Myocyte (in vitro differentiated cells): ENCODE measurements at regions not wholly inside any gene's neighbourhood (a gene's known extent, or its start where the extent isn't known, plus 50 kb on each side); places are given as distances from the start of the nearest gene placed in this dataset.
"Not testable (repeated sequence)": the region's sequence is repeated elsewhere in the genome, so short reads cannot be mapped to it uniquely, and the experiment has no call there.

Experiments
- DNase-seq: peaks from one replicate; pipeline ENCODE4 v3.0.0-alpha.2; 2012; ENCODE audit warnings: low read depth

DNA sequence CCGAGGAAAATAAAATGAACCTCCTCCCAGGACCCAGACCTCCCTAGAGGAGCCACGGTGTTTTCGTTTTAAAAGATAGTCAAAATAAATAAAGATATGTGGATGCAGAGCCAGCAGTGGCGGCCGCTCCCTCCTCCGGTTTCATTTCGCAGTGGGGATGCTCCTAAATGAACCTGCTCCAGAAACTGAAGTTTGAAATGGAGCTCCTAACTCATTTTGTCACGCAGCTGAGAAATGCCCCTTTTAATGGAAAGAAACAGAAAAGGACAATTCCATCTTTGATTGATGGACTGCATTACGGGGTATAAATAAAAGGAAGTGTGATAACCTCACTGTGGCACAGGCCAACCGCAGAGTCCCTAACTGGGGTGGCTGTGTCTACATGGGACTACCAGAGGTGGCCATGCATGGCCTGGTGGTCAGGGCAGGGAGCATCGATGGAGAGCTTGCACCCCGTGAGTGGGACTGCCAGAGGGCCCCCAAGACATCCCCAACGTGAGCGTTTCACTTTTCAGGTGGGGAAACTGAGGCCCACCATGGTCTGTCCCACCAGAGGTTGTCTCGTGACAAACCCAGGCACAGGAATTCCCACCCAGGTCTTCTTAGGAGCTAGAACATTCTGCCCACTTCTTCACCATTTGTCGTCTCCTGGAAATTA, 426.6 kb downstream of the BRD1 start:
- no peak for DNase-seq

DNA sequence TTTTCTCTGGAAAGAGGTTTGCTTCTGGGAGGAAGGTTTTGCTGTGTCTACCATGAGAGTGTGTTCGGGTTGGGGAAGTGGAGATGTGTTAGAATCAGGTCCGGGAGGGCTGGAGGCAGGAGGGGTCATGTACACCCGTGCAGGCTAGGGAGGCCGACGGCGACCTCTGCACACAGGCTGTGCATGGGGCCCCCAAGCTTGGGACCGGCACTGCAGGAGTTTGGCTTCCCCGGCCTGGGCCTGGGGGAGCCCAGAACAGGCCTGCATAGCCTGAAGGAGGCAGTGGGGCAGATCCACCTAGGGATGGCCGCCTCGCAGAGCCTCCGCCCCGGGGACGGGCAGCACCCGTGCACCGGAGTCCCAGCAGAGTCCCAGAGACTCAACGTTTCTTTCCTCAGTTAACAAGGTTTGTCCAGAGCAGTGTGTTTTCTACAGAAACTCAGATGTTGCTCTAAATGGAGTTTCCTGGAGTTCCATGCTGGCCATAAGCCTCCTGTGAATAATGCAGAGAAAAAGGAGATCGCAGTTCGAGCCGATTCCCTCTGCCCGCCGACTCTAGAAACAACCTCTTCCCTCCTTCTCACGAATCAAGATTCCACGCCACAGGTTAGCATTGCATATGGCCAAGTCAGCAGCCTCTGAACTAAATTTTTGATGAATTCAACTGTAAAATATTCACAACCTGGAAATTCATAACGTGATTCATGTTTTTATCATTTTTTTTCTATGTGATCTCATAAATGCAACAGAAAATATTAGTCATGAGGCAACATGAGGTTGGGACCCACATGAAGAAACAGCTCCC, 427.3 kb downstream of the BRD1 start:
- DNase-seq, result no peak

DNA sequence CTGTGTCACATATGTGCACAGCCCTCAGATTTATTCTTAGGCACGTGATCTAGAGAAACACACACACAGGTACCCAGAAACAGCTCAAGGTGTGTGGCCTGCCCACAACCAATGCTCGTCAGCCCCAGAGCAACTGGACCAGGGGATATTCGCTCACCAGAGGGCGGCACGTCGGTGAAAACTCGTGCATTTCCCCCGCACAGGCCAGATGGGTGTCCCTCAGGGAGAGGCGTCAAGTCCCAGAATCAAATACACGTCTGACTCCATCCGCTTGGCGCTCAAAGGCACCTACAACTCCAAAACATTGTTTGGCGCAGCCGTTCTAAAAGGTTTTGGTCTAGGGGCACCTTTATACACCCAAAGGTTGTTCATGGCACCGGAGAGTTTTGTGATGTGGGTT, 429.0 kb downstream of the BRD1 start:
- no peak for DNase-seq

DNA sequence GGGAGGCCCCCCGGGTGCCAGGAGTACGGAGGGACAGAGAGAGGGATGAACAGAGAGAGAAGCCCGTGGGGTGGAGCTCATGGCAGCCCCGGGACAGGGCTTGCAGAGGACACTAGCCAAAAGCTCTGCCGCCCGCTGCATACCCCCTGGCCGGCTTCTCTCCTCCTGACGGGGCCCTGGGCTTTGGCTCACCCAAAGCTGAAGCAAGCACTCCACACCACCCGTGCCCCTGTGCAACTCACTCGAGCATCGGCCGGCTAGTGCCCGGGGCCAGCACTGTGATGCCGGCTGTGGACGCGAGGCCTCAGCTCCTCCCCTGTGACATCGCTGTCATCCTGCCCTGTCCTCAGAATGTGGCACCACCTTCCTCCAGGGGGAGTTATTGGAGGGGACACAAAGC, 429.6 kb downstream of the BRD1 start:
- DNase-seq, result no peak

DNA sequence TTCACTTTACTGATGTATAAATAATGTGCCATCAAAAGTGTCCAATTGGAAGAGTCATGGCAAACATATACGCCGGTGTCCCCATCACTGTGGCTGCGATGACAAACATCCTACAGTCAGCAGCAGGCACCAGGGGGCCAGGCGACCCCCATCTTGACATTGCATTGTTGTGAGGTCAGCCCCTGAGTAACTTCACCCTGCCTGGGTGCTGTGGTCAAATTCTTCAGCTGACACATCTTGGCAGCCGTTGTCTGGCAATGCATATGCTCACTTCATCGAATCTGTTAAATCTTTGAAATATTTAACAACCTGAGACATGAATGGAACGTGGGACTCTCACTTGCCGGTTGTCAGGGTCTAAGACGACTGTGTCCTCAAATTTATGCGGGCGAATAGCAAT, 430.9 kb downstream of the BRD1 start:
- DNase-seq, result no peak

DNA sequence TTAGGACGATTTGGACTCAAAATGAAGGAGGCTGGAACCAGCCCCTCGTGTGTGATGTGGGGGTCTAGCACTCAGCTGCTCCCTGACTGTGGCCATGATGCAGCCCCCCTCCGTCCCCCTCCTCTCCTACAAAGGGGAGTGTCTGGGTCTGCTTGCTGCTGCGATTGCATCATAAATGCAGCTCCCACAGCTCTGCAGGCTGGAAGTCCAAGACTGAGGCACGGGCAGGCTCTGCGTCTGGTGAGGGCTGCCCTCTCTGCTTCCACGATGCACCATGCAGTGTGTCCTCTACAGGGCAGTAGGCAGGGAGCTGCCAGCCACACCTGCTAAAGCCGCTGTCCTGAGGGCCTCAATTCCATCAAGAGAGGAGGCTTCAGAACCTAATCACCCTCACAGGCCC, 432.1 kb downstream of the BRD1 start:
- no peak for DNase-seq

DNA sequence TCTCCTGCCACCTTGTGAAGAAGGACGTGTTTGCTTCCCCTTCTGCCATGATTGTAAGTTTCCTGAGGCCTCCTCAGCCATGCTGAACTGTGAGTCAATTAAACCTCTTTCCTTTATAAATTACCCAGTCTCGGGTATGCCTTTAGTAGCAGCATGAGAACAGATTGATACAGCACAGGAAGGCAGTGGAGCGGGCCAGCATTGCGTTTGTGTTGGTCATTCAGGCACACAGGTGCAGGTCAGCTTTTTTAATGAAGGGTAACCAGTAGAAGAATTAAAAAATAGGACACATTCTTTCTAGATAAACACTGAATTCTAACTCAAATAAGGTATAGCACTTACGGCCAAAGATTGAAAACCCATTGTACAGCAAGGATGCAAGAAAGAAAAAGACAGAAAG, 432.6 kb downstream of the BRD1 start:
- not testable (repeated sequence) for DNase-seq

DNA sequence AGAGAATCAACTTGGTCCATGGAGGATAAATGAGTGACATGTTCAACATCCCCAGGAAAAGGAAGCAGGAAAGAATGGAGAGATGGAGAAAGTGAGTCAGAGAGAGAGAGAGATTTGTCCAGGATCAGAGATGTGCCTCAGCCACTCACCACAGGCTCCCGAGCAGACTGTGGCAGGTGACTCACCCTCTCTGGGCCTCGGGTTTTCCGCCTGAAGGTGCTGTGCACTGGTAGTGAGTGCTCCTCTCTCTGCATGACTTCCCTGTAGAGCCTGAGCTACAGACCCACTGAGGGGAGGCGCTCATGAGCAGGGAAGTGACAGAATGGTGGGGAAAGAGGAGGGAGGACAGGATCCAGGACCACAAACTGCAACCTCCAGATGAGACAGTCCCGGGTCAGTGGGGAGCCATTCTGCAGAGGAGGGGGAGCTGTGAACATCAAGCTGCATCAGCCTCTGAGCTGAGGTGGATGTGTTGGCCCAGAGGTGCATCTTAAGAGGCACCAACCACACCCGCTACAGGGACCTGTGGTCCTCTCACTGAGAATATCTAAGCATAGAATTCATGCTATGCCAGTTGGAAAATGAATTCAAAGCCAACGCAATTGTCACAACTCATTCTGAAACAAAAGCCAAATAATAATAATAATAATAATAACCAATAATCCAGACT, 433.4 kb downstream of the BRD1 start:
- DNase-seq, result no peak

DNA sequence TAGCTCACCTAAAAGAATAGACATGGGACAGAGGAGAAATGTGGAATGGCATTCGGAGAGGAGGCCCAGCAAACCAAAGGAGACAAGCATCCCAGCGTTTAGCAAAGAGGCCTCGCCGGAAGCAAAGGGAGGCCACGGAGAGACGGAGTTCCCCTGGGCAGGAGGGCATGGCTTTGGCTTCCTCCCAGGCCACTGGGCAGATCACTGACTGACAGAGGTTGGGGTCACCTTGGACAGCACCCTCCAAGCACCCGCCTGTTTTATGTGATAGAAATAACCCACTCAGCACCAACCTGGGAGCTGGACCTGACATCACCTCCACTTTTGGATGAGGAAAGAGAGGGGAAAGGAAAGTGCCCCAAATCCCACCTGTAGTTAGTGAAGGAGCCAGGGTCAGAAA, 434.1 kb downstream of the BRD1 start:
- no peak for DNase-seq

DNA sequence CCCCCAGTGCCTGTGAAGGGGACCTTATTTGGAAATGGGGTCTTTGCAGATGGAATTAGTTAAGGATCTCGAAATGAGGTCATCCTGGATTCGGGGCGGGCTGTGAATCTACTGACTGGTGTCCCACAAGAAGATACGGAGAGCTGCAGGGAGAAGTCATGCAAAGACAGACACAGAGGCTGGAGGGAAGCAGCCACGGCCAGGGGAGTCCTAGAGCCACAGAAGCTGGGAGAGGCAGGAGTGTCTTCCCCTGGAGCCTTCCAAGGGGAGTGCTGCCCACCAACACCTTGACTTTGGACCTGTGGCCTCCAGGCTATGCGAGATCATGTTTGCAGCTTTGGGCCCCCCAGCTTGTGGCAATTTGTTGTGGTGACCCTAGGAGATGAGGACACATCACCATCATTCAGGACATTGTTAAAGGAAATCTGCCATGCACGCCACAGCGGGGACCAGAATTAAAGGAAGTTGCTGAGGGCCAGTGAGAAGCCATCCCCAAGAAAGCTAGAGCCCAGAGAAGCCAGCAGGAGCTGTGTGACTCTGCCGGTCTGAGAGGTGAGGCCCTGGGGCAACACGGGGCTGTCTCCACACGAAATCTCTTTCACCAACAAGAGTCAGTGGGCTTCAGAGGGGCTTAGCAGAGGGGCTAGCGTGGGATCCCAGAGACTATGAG, 434.7 kb downstream of the BRD1 start:
- no peak for DNase-seq

DNA sequence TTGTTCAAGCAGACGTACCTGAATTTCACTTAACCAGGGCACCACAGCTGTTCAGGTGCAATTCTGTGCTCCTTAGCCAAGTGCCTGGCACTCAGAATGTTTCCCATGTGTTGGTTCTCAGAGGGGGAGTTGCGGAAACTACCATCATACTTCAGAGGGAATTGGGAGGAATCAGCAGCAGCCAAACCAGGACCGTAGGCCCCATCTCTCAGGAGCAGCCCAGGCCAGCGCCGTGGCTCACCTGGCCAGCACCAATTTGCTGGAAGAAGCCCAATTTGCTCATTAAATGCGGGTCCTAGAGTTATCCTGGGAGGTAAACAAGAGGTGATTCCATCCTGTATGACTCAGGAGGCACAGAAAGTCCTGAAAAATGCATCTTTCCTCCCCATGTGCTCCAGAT, 435.4 kb downstream of the BRD1 start:
- no peak for DNase-seq

DNA sequence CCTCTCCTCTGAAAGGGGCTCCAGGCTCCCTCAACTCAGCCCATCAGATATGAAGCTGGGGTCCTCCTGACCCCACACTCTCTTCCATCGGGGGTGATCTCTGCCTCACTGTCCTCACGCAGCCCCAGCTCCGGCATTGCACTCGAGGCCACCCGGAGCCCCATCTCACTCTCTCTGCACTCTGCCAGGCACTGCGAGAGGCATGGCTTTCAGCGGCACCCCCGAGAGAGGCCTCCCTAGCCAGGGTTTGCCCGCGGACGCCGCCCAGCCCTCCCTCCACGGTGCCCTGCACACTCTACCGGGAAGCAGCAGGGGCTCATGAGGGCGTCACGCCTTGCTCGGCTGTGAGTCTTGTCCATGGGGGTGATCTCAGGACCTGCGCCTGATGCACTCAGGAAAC, 436.2 kb downstream of the BRD1 start:
- DNase-seq, result no peak

DNA sequence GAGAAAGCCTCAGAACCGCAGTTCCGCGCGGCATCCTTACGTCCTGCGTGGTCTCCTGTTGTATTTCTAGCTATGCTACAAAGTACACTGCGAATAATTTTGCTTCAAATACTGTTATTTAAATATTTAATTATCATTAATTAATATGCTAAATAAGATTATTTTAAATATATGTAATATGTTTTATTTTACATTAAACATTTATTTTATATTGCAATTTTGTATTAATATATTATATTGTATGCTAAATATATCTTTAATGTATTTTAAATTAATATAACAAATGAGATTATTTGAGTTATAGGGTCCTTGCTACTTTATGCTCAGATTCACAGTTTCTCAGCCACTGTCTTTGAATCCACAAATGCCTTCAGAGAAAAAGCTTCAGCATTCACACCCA, 436.7 kb downstream of the BRD1 start:
- DNase-seq, result no peak

DNA sequence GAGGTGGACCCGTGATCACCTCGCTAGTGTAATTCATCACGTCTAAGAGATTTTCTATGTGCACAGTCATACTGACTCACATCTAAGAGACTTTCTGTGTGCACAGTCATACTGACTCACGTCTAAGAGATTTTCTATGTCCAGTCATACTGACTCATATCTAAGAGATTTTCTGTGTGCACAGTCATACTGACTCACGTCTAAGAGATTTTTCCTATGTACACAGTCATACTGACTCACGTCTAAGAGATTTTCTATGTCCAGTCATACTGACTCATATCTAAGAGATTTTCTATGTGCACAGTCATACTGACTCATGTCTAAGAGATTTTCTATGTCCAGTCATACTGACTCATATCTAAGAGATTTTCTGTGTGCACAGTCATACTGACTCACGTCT, 443.8 kb downstream of the BRD1 start:
- DNase-seq, result not testable (repeated sequence)

DNA sequence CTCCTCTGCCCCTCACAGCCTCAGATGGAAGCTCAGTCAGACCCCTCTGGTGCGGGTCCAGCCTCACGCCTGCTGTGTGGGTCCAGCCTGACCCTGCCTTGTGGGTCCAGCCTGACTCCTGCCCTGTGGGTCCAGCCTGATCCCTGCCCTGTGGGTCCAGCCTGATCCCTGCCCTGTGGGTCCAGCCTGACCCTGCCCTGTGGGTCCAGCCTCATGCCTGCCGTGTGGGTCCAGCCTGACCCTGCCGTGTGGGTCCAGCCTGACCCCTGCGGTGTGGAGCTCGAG, 445.3 kb downstream of the BRD1 start:
- no peak for DNase-seq

DNA sequence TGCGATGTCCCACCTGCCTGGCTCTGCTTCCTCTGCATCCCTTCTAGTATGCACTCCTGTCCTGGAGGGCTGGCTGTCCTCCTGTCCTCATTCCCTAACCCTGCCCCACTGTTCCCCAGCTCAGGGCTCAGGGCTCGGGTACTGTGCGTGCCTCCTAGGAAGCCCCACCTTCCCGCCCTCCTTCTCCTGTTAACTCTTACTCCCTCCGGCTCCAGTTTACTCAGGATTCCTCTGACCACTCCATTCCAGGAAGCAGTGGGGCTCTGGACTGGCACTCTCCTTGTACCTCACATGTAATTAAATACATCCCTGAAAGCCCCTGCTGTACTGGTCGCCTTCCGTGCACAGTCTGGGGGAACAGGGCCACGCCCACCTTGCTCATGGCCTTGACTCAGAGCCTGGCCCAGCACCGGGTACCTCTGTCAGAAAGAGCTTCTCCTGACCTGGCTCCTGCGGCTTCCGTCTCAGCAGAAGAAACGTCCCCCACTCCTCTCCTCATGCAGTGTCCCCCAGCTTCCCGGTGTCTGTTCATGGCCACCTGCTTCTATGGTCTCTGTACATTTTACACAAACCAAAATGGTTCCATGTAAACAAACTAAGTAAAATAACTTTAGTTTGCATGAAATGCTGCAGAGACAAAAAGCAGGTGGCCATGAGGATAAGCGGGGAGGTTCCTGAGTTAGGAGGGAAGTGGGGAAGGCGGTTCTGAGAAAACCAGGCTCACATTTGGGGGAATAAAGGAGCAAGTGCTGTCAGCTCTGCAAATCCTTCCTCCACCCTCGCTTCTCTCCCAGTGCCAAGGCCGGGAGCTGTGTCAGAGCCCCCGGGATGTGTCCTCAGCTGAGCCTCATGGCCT, 445.9 kb downstream of the BRD1 start:
- DNase-seq, result no peak

DNA sequence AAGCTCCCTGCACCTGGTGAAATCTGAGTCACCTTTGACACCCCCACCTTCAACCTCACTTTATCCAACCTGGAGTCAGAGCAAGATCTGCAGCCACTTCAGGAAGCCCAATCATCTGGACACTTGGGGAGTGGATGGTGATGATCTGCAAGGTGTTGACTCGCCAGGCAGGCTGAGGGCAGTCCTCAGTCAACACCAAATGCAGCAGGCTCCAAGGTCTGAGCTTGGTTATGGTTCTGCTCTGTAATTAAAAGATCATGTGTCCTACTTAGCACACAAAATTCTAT, 446.9 kb downstream of the BRD1 start:
- no peak for DNase-seq

DNA sequence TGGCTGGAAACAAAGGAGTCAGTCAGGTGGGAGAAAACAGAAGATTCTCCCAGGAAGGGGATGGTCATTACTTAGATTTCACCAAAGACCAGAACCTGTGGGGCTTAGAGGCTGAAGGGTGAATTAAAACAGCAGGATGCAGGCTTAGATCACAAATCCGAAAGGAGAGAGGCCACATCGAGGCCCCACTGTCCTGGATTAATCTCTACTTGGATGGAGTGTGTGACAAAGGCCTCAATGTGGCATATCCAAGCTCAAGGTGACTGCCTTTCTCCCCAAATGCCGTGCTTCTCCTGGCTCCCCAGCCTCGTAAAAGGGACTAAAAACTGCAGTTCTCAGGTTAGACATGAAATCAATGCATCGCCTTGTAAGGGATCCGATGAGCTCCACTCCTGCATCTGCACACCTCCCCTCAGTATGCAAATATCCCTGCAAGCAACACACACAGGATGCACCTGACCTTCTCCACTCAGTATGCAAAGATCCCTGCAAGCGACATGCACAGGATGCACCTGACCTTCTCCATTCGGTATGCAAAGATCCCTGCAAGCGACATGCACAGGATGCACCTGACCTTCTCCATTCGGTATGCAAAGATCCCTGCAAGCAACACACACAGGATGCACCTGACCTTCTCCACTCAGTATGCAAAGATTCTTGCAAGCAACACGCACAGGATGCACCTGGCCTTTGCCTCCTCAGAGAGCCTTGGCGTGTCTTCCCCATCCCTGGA, 447.4 kb downstream of the BRD1 start:
- no peak for DNase-seq

DNA sequence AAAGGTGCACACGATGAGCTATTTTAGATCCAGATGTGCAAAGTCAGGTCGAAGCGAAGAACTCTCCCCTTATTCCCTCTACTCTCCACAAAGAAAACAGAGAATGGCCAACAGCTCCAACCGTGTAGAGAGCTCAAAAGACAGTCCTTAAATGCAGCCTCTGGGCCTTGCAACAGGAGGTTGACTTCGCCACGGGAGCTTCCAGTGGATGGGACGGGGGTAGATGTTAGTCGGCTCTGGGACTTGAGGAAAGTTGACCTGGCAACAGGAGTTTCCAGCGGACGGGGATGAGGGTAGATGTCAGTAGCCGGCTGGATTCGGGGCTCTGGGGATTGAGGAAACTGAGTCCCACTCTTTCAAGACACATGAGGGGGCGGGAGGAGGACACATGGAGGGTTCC, 450.4 kb downstream of the BRD1 start:
- no peak for DNase-seq

DNA sequence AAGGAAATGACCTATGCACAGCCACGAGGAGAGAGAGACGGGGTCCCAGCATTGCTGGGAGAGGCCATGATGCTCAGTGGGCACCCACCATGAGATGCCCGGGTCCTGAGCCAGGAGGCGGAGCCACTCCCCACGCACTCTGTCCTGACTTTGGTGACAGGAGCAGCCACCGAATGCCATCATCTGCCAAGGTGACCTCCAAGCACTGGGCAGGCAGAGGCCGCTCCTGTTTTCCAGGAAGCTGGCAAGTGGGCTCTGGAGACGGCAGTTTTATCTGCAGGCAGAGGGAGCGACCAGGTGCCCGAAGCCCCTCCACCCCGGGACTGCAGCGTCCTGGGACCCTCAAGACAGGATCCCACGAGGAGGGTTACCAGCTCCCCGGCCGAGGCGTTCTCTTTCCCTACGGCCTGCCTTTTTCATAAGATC, 453.9 kb downstream of the BRD1 start:
- DNase-seq, result no peak

DNA sequence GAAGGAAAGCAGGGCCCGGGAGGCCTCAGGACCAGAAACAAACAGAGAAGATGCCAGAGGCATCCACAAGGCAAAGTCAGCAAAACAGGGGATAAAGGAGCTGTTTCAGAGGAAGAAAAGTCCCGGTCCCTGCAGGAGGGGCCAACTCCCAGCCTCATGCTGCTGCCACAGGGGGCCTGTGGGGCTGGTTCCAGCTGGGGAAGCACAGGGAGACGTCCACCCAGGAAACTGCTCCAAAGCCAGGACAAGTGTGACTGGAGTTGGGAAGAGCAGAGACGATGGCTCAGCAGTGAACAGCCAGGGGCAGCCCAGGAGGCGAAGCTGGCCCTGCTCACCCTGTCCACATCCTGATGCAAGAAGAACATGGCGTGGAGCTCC, 454.4 kb downstream of the BRD1 start:
- no peak for DNase-seq
